Caco-2 (cell line): ENCODE measurements at regions not wholly inside any gene's neighbourhood (a gene's known extent, or its start where the extent isn't known, plus 50 kb on each side); places are given as distances from the start of the nearest gene placed in this dataset.

Source experiments
- BruUV-seq: library from RNA; stranded (reverse); fragments of 400-500 nt; replicated peaks from 2 replicates; lab custom pipeline; 2021; lab: Mats Ljungman, UMichigan
- CTCF ChIA-PET: fragments of 300-600 bp; sonication (Branson Sonifier 250); formaldehyde crosslinking; loops from one replicate; lab custom pipeline; 2022; ENCODE audit warnings: antibody characterized with exemption; lab: Charles Lee
- POLR2A ChIA-PET: fragments of 300-600 bp; sonication (Branson Sonifier 250); formaldehyde crosslinking; loops from one replicate; lab custom pipeline; 2022; ENCODE audit warnings: antibody characterized with exemption; lab: Charles Lee
- DNase-seq, 2 experiments: peaks; one replicate each; pipeline versions ENCODE4 v3.0.0 to v3.0.0-alpha.2; 2020 to 2022
- H3K27me3 ChIP-seq: replicated peaks from 2 replicates; pipeline ENCODE4 v1.6.0; 2011; ENCODE audit warnings: low read length; ENCODE audit not compliant: control insufficient read depth, insufficient read depth
- H3K36me3 ChIP-seq: 2 replicates; pipeline ENCODE4 v1.5.1; 2011; ENCODE audit warnings: low read length; ENCODE audit not compliant: control insufficient read depth, insufficient read depth
- H3K4me1 ChIP-seq: fragments of 250-450 bp; sonication (Bioruptor Pico); 2 replicates; pipeline ENCODE4 v1.5.1; 2020; ENCODE audit warnings: mild to moderate bottlenecking
- H3K4me3 ChIP-seq: 2 replicates; pipeline ENCODE4 v1.5.1; 2011; ENCODE audit warnings: low read depth, mild to moderate bottlenecking, control low read depth, low read length
- H3K9me3 ChIP-seq: fragments of 250-450 bp; sonication (Bioruptor Pico); 2 replicates; pipeline ENCODE4 v1.5.1; 2020; ENCODE audit warnings: mild to moderate bottlenecking, moderate library complexity
- H3K27ac Mint-ChIP-seq: one replicate; pipeline ENCODE4 v1.8.0; 2022; ENCODE audit warnings: mixed read lengths; ENCODE audit not compliant: unreplicated experiment
- H3K27me3 Mint-ChIP-seq: one replicate; pipeline ENCODE4 v1.8.0; 2022; ENCODE audit warnings: mixed read lengths; ENCODE audit not compliant: insufficient read depth, unreplicated experiment
- H3K36me3 Mint-ChIP-seq: one replicate; pipeline ENCODE4 v1.8.0; 2022; ENCODE audit warnings: mild to moderate bottlenecking, mixed read lengths; ENCODE audit not compliant: insufficient read depth, unreplicated experiment
- H3K4me1 Mint-ChIP-seq: one replicate; pipeline ENCODE4 v1.8.0; 2022; ENCODE audit warnings: low read depth, mixed read lengths; ENCODE audit not compliant: unreplicated experiment
- H3K4me3 Mint-ChIP-seq: one replicate; pipeline ENCODE4 v1.8.0; 2022; ENCODE audit warnings: mild to moderate bottlenecking, moderate library complexity, mixed read lengths; ENCODE audit not compliant: unreplicated experiment
- H3K9me3 Mint-ChIP-seq: one replicate; pipeline ENCODE4 v1.8.0; 2022; ENCODE audit warnings: mixed read lengths; ENCODE audit not compliant: unreplicated experiment
- CTCF ChIP-seq, 2 experiments: fragments of 200-600 bp in 1 of 2; IDR thresholded peaks; 1 replicate in 1 of 2; 2 replicates in 1 of 2; pipeline versions ENCODE4 v1.5.1 to v1.8.0; 2011 to 2022; ENCODE audit warnings: antibody characterized with exemption in 1 of 2, control low read depth in 1 of 2, inconsistent platforms in 1 of 2, low read depth in 1 of 2, low read length in 1 of 2, mild to moderate bottlenecking in 1 of 2, moderate library complexity in 1 of 2; ENCODE audit not compliant: insufficient read depth in 1 of 2, severe bottlenecking in 1 of 2, unreplicated experiment in 1 of 2
- intact Hi-C: fragments of 100-400 bp; cut with micrococcal nuclease; formaldehyde crosslinking; loops from one replicate; pipeline ENCODE4 v1.10.0; 2022; ENCODE audit not compliant: unreplicated experiment

- POLR2A ChIA-PET = no interaction called here
- peaks cover 4% of the 10 kb centered on the region for H3K27me3 Mint-ChIP-seq
- intact Hi-C loops = no loop called here
- H3K9me3 Mint-ChIP-seq = peaks cover 9% of the 10 kb centered on the region
- H3K36me3 Mint-ChIP-seq = no peaks in the 10 kb centered on the region
- no peaks in the 10 kb centered on the region for H3K36me3 ChIP-seq
- no peak for TF ChIP-seq CTCF (IDR thresholded peaks at IDR 0.05; ENCODE audit: insufficient read depth in 1 of 2, low read depth in 1 of 2, low read length in 1 of 2, severe bottlenecking in 1 of 2, unreplicated experiment in 1 of 2)
- CTCF ChIA-PET = no interaction called here
- no peaks in the 10 kb centered on the region for H3K4me1 ChIP-seq
- no peak overlapping the region for H3K4me3 ChIP-seq
- H3K27ac Mint-ChIP-seq = no peak overlapping the region
- no peaks in the 10 kb centered on the region for H3K9me3 ChIP-seq
- H3K27me3 ChIP-seq = no peaks in the 10 kb centered on the region
- no peak for DNase-seq
- BruUV-seq = no TSS peak
- no peak overlapping the region for H3K4me3 Mint-ChIP-seq
- H3K4me1 Mint-ChIP-seq = no peaks in the 10 kb centered on the region
Observed at GRCh38 chr2:16861530-16861929, 195.9 kb upstream of the CYRIA start.

DNA sequence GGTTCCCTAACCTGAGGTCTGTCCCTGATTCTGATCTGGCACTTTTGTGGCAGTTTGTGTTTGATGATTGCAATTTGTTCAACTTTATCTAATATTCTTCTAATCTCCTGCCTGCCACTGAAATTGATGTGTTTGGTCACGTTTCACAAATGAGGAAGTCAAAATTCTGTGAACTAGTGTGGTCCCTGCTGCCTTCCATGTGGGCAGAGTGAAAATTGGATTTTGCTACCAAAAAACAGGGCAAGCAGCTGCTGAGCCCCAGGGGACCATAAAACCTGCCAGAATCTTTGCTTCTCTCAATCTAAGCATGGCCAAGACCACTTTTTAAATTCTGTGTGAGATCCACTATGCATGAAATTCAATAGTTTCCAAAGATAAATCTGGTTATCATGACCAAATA lies 195.5 kb upstream of the CYRIA start:
- DNase-seq = no peak
- H3K27me3 Mint-ChIP-seq = peaks cover 4% of the 10 kb centered on the region
- ChIA-PET CTCF (no interaction called here), POLR2A (no interaction called here)
- Histone ChIP-seq H3K27me3 (no peaks in the 10 kb centered on the region), H3K4me1 (no peaks in the 10 kb centered on the region), H3K36me3 (no peaks in the 10 kb centered on the region), H3K9me3 (no peaks in the 10 kb centered on the region), H3K4me3 (no peak overlapping the region)
- no peaks in the 10 kb centered on the region for H3K36me3 Mint-ChIP-seq
- no peak overlapping the region for H3K4me3 Mint-ChIP-seq
- intact Hi-C loops = no loop called here
- TF ChIP-seq CTCF (IDR thresholded peaks at IDR 0.05; ENCODE audit: insufficient read depth in 1 of 2, low read depth in 1 of 2, low read length in 1 of 2, severe bottlenecking in 1 of 2, unreplicated experiment in 1 of 2) = no peak
- H3K27ac Mint-ChIP-seq = no peak overlapping the region
- H3K9me3 Mint-ChIP-seq = peaks cover 9% of the 10 kb centered on the region
- BruUV-seq = no TSS peak
- no peaks in the 10 kb centered on the region for H3K4me1 Mint-ChIP-seq

DNA sequence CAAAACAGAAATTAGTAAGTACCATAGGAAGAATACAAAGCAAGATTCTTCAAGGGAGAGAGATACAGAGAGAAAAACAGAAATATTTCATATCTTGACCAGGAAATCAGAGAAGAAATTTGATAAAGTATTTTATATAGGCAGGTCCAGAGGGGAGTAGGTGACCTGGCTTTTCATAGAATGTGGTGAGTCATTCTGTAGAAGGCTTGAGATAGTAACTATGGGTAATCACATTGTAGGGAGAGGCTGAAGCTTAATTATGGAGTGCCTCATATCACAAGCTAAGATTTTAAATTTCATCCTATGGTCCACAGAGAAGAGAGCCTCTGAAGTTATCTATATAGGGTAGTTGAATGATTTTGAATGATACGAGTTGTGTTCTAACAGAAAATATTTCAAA lies 195.0 kb upstream of the CYRIA start:
- Mint-ChIP-seq H3K9me3 (peaks cover 9% of the 10 kb centered on the region), H3K4me1 (no peaks in the 10 kb centered on the region), H3K27ac (no peak overlapping the region), H3K27me3 (peaks cover 4% of the 10 kb centered on the region), H3K36me3 (no peaks in the 10 kb centered on the region), H3K4me3 (no peak overlapping the region)
- Histone ChIP-seq H3K9me3 (no peaks in the 10 kb centered on the region), H3K27me3 (no peaks in the 10 kb centered on the region), H3K4me1 (no peaks in the 10 kb centered on the region), H3K4me3 (no peak overlapping the region), H3K36me3 (no peaks in the 10 kb centered on the region)
- BruUV-seq = no TSS peak
- no peak for TF ChIP-seq CTCF (IDR thresholded peaks at IDR 0.05; ENCODE audit: insufficient read depth in 1 of 2, low read depth in 1 of 2, low read length in 1 of 2, severe bottlenecking in 1 of 2, unreplicated experiment in 1 of 2)
- POLR2A ChIA-PET = no interaction called here
- intact Hi-C loops = no loop called here
- no peak for DNase-seq
- CTCF ChIA-PET = no interaction called here
